GM20000 (cell line): ENCODE measurements at regions not wholly inside any gene's neighbourhood (a gene's known extent, or its start where the extent isn't known, plus 50 kb on each side); places are given as distances from the start of the nearest gene placed in this dataset.

Experiments
- DNase-seq: peaks from one replicate; pipeline ENCODE4 v3.0.0; 2012; ENCODE audit warnings: low spot score
- CTCF ChIP-seq: IDR thresholded peaks from 2 replicates; pipeline ENCODE4 v1.5.1; 2012; ENCODE audit warnings: mild to moderate bottlenecking, control low read depth; ENCODE audit errors: extremely low read depth, missing control alignments

- DNase-seq = no peak
- TF ChIP-seq CTCF = no peak
These were observed 305.7 kb upstream of the SNX7 start for GRCh38 chr1:98355656-98356383.

GRCh38 chr1:98352378-98352777 lies 309.1 kb upstream of the SNX7 start:
- DNase-seq = no peak
- no peak for TF ChIP-seq CTCF

- TF ChIP-seq CTCF = no peak
- no peak for DNase-seq
These were observed 310.0 kb upstream of the SNX7 start for GRCh38 chr1:98351561-98351960.

GRCh38 chr1:98345417-98345816 lies 316.1 kb upstream of the SNX7 start:
- no peak for DNase-seq
- TF ChIP-seq CTCF = no peak

- no peak for DNase-seq
- no peak for TF ChIP-seq CTCF
These were observed 316.8 kb upstream of the SNX7 start for GRCh38 chr1:98344731-98345130.

- TF ChIP-seq CTCF = no peak
- DNase-seq = no peak
These were observed 319.0 kb upstream of the SNX7 start for GRCh38 chr1:98342566-98342965.

GRCh38 chr1:98340511-98340910 lies 321.0 kb upstream of the SNX7 start:
- TF ChIP-seq CTCF = no peak
- DNase-seq = no peak
